OCI-LY3 (cell line): ENCODE measurements at regions not wholly inside any gene's neighbourhood (a gene's known extent, or its start where the extent isn't known, plus 50 kb on each side); places are given as distances from the start of the nearest gene placed in this dataset.

ENCODE experiments used
- H2AFZ ChIP-seq: fragments of 200-600, 300-600 bp; shearing (Covaris generic); 2 replicates; pipeline ENCODE4 v1.6.0; 2014; ENCODE audit warnings: antibody characterized with exemption, low read depth, low read length
- H3K27ac ChIP-seq: fragments of 200-600, 300-600 bp; sonication (generic); 2 replicates; pipeline ENCODE4 v1.5.1; 2014; ENCODE audit warnings: mild to moderate bottlenecking, low read length, moderate library complexity, mixed read lengths
- H3K27me3 ChIP-seq: fragments of 200-600, 300-600 bp; sonication (generic); 2 replicates; pipeline ENCODE4 v1.6.1; 2014; ENCODE audit warnings: low read depth, low read length, mixed read lengths
- H3K36me3 ChIP-seq: fragments of 200-600, 300-600 bp; sonication (generic); replicated peaks from 2 replicates; pipeline ENCODE3; 2014; ENCODE audit warnings: low read depth, low read length, mixed read lengths
- H3K4me1 ChIP-seq: fragments of 300-600, 200-600 bp; sonication (generic); 2 replicates; pipeline ENCODE4 v1.6.1; 2014; ENCODE audit warnings: low read length, mixed read lengths
- H3K4me2 ChIP-seq: fragments of 200-600, 300-600 bp; sonication (generic); 2 replicates; pipeline ENCODE4 v1.6.1; 2014; ENCODE audit warnings: low read length, mixed read lengths
- H3K4me3 ChIP-seq: fragments of 300-600, 200-600 bp; sonication (generic); 2 replicates; pipeline ENCODE4 v1.5.1; 2014; ENCODE audit warnings: antibody characterized with exemption, mild to moderate bottlenecking, low read length, moderate library complexity
- H3K79me2 ChIP-seq: fragments of 300-600, 200-600 bp; shearing (Covaris generic); 2 replicates; pipeline ENCODE4 v1.6.1; 2014; ENCODE audit warnings: mild to moderate bottlenecking, low read length, mixed read lengths
- H3K9ac ChIP-seq: fragments of 300-600, 200-600 bp; shearing (Covaris generic); 2 replicates; pipeline ENCODE4 v1.6.0; 2014; ENCODE audit warnings: mild to moderate bottlenecking, low read length, moderate library complexity
- H3K9me3 ChIP-seq: fragments of 200-600, 300-600 bp; shearing (Covaris generic); 2 replicates; pipeline ENCODE4 v1.6.1; 2014; ENCODE audit warnings: low read length, mixed read lengths; ENCODE audit not compliant: insufficient read depth
- H4K20me1 ChIP-seq: fragments of 200-600, 300-600 bp; sonication (generic); 2 replicates; pipeline ENCODE4 v1.6.1; 2016; ENCODE audit warnings: low read length, mixed read lengths; ENCODE audit not compliant: insufficient read depth
- CTCF ChIP-seq: fragments of 200-600, 300-600 bp; sonication (generic); IDR thresholded peaks from 2 replicates; pipeline ENCODE4 v1.5.1; 2014; ENCODE audit warnings: antibody characterized with exemption, low read length, low read depth
- EZH2phosphoT487 ChIP-seq: fragments of 200-600 bp; shearing (Covaris generic); IDR thresholded peaks from 2 replicates; pipeline ENCODE4 v1.6.1; 2018; ENCODE audit warnings: antibody characterized with exemption, mixed run types, low read depth

- H2AFZ ChIP-seq, result no peak overlapping the region
- TF ChIP-seq EZH2phosphoT487 (no peak), CTCF (no peak)
- no peaks in the 10 kb centered on the region for H3K36me3 ChIP-seq
- H3K4me2 ChIP-seq, result no peak overlapping the region
- H3K9ac ChIP-seq, result no peak overlapping the region
- H3K27me3 ChIP-seq, result no peaks in the 10 kb centered on the region
- H3K79me2 ChIP-seq, result no peaks in the 10 kb centered on the region
- H4K20me1 ChIP-seq, result no peaks in the 10 kb centered on the region
- no peaks in the 10 kb centered on the region for H3K9me3 ChIP-seq
- no peak overlapping the region for H3K4me3 ChIP-seq
- no peaks in the 10 kb centered on the region for H3K4me1 ChIP-seq
- H3K27ac ChIP-seq, result no peak overlapping the region
These were observed 725.5 kb downstream of the DNAJB9 start for GRCh38 chr7:109295158-109295557.

DNA sequence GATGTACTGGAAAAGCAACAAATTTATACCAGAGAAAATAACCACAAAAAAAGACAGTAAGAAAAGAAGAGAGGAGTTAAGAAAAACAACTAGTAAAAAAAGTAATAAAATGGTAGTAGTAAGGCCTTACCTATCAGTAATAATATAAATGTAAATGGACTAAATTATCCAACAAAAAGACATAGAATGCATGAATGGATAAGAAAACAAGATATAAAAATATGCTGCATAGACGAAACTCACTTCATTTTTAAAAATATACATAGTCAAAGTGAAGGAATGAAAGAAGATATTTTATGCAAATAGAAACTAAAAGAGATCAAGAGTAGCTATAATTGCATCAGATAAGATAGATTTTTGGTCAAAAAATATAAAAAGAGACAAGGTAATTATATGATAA lies 739.1 kb downstream of the DNAJB9 start:
- no peaks in the 10 kb centered on the region for H3K79me2 ChIP-seq
- H3K9ac ChIP-seq, result no peak overlapping the region
- H2AFZ ChIP-seq, result no peak overlapping the region
- H3K36me3 ChIP-seq, result no peaks in the 10 kb centered on the region
- no peak overlapping the region for H3K4me2 ChIP-seq
- TF ChIP-seq CTCF (no peak), EZH2phosphoT487 (no peak)
- H3K27me3 ChIP-seq, result no peaks in the 10 kb centered on the region
- no peaks in the 10 kb centered on the region for H4K20me1 ChIP-seq
- H3K4me1 ChIP-seq, result no peaks in the 10 kb centered on the region
- H3K4me3 ChIP-seq, result no peak overlapping the region
- no peak overlapping the region for H3K27ac ChIP-seq
- no peaks in the 10 kb centered on the region for H3K9me3 ChIP-seq

DNA sequence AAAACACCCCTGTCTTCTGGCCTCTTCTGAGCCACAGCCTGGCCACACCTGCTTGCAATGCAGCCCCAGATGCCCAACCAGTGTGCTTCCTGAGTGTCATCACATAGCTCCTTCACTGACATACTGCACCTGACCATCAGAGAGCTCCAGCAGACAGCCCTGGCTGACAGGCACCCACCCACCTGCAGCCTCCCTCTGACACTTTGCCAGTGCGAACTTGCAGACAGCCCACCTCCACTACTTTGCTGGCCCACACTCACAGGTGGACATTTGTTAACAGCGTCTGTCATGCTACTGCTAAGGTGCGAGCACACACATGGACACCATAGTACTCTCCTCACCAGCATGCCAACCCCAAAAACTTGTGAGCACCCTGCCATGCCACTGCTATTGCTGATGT lies 740.1 kb downstream of the DNAJB9 start:
- Histone ChIP-seq H3K9ac (no peak overlapping the region), H4K20me1 (no peaks in the 10 kb centered on the region), H2AFZ (no peak overlapping the region), H3K79me2 (no peaks in the 10 kb centered on the region), H3K27me3 (no peaks in the 10 kb centered on the region), H3K4me1 (no peaks in the 10 kb centered on the region), H3K4me3 (no peak overlapping the region), H3K27ac (no peak overlapping the region), H3K36me3 (no peaks in the 10 kb centered on the region), H3K9me3 (no peaks in the 10 kb centered on the region), H3K4me2 (no peak overlapping the region)
- no peak for TF ChIP-seq EZH2phosphoT487
- TF ChIP-seq CTCF, result no peak

DNA sequence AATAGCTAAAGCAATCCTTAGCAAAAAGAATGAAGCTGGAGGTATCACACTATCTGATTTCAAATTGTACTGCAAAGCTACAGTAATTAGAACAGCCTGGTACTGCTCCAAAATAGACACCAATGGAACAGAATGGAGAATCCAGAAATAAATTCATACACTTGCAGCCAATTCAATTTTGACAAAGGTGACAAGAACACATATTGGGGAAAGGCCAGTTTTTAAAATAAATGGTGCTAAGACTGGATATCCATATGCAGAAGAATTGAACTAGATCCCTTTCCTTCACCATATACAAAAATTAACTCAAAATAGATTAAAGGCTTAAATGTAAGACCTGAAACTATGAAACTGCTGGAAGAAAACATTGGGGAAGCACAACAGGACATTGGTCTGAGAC lies 748.5 kb downstream of the DNAJB9 start:
- no peaks in the 10 kb centered on the region for H3K79me2 ChIP-seq
- H2AFZ ChIP-seq, result no peak overlapping the region
- no peak overlapping the region for H3K27ac ChIP-seq
- no peaks in the 10 kb centered on the region for H3K36me3 ChIP-seq
- no peak overlapping the region for H3K9ac ChIP-seq
- H3K9me3 ChIP-seq, result no peaks in the 10 kb centered on the region
- TF ChIP-seq EZH2phosphoT487 (no peak), CTCF (no peak)
- peaks cover 7% of the 10 kb centered on the region; the same call in 1 of the 2 replicates for H3K4me1 ChIP-seq
- no peaks in the 10 kb centered on the region for H3K27me3 ChIP-seq
- H3K4me3 ChIP-seq, result no peak overlapping the region
- no peaks in the 10 kb centered on the region for H4K20me1 ChIP-seq
- no peak overlapping the region for H3K4me2 ChIP-seq
